Right lobe of liver (tissue), 4 donors: ENCODE measurements at regions not wholly inside any gene's neighbourhood (a gene's known extent, or its start where the extent isn't known, plus 50 kb on each side); places are given as distances from the start of the nearest gene placed in this dataset.

Source experiments
- POLR2A ChIP-seq: fragments of 450-650 bp; IDR thresholded peaks from one replicate; pipeline ENCODE4 v1.6.1; 2017; ENCODE audit warnings: antibody characterized with exemption, mild to moderate bottlenecking
- TF ChIP-seq, protein P1 (sequence below), 4 donors: fragments of 200-600 bp in 3 of 4; fragments of 450-650 bp in 1 of 4; IDR thresholded peaks; one replicate each; pipeline versions ENCODE4 v1.5.1 to v1.8.0; 2016 to 2022; ENCODE audit warnings: antibody characterized with exemption in 4 of 4, mild to moderate bottlenecking in 2 of 4
- donor health status: DM: no; HTN: no; CAD: no.
- donor health status: DM: no; HTN: no; CAD: no.
- donor health status: DM: no; HTN: yes; CAD: no.

GRCh38 chr9:119003201-119003611, 366.0 kb downstream of the BRINP1 start:
- TF ChIP-seq, protein P1, sequence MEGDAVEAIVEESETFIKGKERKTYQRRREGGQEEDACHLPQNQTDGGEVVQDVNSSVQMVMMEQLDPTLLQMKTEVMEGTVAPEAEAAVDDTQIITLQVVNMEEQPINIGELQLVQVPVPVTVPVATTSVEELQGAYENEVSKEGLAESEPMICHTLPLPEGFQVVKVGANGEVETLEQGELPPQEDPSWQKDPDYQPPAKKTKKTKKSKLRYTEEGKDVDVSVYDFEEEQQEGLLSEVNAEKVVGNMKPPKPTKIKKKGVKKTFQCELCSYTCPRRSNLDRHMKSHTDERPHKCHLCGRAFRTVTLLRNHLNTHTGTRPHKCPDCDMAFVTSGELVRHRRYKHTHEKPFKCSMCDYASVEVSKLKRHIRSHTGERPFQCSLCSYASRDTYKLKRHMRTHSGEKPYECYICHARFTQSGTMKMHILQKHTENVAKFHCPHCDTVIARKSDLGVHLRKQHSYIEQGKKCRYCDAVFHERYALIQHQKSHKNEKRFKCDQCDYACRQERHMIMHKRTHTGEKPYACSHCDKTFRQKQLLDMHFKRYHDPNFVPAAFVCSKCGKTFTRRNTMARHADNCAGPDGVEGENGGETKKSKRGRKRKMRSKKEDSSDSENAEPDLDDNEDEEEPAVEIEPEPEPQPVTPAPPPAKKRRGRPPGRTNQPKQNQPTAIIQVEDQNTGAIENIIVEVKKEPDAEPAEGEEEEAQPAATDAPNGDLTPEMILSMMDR (IDR thresholded peaks at IDR 0.05) = no peak
- TF ChIP-seq POLR2A = no peak
